GM23248 (cell line): ENCODE measurements at regions not wholly inside any gene's neighbourhood (a gene's known extent, or its start where the extent isn't known, plus 50 kb on each side); places are given as distances from the start of the nearest gene placed in this dataset.
"Not testable (repeated sequence)": the region's sequence is repeated elsewhere in the genome, so short reads cannot be mapped to it uniquely, and the experiment has no call there.

Experiments
- EZH2 ChIP-seq: fragments of 200-600 bp; sonication (generic); IDR thresholded peaks from 2 replicates; pipeline ENCODE4 v1.6.1; 2018; ENCODE audit warnings: antibody characterized with exemption, mild to moderate bottlenecking; ENCODE audit not compliant: insufficient read depth, poor library complexity, severe bottlenecking
- EZH2phosphoT487 ChIP-seq: fragments of 200-600 bp; sonication (generic); IDR thresholded peaks from 2 replicates; pipeline ENCODE4 v1.6.1; 2018; ENCODE audit warnings: antibody characterized with exemption, moderate library complexity, mild to moderate bottlenecking, low read depth; ENCODE audit not compliant: insufficient read depth

- not testable (repeated sequence) for TF ChIP-seq EZH2phosphoT487, EZH2
These were observed 534.6 kb downstream of the KCNJ18 start for GRCh38 chr17:22226932-22227331.
